ENCODE measurements at regions not wholly inside any gene's neighbourhood (a gene's known extent, or its start where the extent isn't known, plus 50 kb on each side); places are given as distances from the start of the nearest gene placed in this dataset.

DNA sequence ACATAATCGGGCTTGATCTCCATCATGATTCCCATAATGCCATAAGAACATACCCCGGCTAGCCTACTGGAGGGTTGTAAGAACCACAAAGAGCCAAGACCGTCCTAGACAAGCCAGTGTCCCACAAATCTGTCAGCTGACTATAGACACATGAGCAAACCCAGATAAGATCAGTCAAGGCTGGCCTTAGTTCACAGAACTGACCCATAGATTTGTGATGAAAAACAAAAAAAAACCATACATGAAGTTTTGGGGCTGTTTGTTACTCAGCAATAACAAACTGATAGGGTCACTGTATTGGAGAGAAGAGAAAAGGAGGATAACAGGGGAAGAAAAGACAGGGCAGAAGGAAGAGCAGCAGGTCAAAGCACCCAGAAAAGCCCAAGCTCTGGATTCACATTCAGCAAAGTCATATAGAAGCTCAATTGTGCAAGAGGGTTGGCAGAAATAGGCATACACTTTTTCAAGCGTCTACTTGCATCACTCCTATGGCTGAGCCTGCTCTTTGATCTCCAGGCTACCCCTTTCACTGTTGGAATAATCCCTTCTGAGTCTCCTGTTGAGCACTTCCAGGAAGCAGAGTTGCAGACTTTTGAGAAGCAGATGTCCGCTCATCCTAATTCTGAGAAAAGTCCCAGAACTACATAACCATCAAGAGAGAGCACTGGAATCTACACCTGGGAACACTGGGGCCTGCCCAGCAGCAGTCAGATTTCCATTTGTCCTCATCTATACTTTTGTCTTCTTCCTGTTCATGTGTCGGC lies 122.0 kb upstream of the HABP2 start:
- Histone ChIP-seq H3K36me3 (ENCODE audit: control insufficient read depth in 2 of 2, insufficient read depth in 1 of 2, low read length in 2 of 2) (no peaks in the 10 kb centered on the region), H3K4me1 (ENCODE audit: control insufficient read depth, insufficient read depth, low read length) (peaks cover 5% of the 10 kb centered on the region), H3K4me3 (ENCODE audit: low read depth, low read length) (no peak overlapping the region), H3K9me3 (ENCODE audit: control insufficient read depth, insufficient read depth, low read depth, low read length) (no peaks in the 10 kb centered on the region; the same call in 1 of the 2 replicates), H3K27ac (ENCODE audit: extremely low read depth, low read depth, low read length) (no peak overlapping the region)
- ChIA-PET CTCF (interaction anchor here (0.6 to 0.7 kb wide), 2 partner anchors 220 to 706 kb away, joined by 4 to 5 read pairs; no protein-coding TSS in a partner anchor), POLR2A (no interaction called here)
- TF ChIP-seq SP2 (tag by site-specific recombination; IDR thresholded peaks at IDR 0.05) (no peak), ZNF707 (tag by site-specific recombination; IDR thresholded peaks at IDR 0.05) (no peak), ZNF530 (tag by site-specific recombination; IDR thresholded peaks at IDR 0.05; ENCODE audit: low read depth) (no peak), RBAK (tag by site-specific recombination; IDR thresholded peaks at IDR 0.05) (0 out of 2 replicates have a peak, but pooled peaks have one; percentile 52), HOXA7 (CRISPR knock-in tag; IDR thresholded peaks at IDR 0.05; ENCODE audit: borderline replicate concordance) (no peak), ZFP37 (tag by site-specific recombination; IDR thresholded peaks at IDR 0.05) (no peak), ZNF629 (tag by site-specific recombination; IDR thresholded peaks at IDR 0.05) (no peak), ZNF677 (tag by site-specific recombination; IDR thresholded peaks at IDR 0.05) (peak; percentile 96), ZNF354C (tag by site-specific recombination; IDR thresholded peaks at IDR 0.05; ENCODE audit: borderline replicate concordance, low read depth) (no peak), ZNF791 (tag by site-specific recombination; IDR thresholded peaks at IDR 0.05) (no peak), IKZF3 (tag by site-specific recombination; IDR thresholded peaks at IDR 0.05) (no peak)
- TF ChIP-seq, protein P1, sequence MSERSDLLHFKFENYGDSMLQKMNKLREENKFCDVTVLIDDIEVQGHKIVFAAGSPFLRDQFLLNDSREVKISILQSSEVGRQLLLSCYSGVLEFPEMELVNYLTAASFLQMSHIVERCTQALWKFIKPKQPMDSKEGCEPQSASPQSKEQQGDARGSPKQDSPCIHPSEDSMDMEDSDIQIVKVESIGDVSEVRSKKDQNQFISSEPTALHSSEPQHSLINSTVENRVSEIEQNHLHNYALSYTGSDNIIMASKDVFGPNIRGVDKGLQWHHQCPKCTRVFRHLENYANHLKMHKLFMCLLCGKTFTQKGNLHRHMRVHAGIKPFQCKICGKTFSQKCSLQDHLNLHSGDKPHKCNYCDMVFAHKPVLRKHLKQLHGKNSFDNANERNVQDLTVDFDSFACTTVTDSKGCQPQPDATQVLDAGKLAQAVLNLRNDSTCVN (tag by site-specific recombination; optimal IDR thresholded peaks at IDR 0.05) = no peak

DNA sequence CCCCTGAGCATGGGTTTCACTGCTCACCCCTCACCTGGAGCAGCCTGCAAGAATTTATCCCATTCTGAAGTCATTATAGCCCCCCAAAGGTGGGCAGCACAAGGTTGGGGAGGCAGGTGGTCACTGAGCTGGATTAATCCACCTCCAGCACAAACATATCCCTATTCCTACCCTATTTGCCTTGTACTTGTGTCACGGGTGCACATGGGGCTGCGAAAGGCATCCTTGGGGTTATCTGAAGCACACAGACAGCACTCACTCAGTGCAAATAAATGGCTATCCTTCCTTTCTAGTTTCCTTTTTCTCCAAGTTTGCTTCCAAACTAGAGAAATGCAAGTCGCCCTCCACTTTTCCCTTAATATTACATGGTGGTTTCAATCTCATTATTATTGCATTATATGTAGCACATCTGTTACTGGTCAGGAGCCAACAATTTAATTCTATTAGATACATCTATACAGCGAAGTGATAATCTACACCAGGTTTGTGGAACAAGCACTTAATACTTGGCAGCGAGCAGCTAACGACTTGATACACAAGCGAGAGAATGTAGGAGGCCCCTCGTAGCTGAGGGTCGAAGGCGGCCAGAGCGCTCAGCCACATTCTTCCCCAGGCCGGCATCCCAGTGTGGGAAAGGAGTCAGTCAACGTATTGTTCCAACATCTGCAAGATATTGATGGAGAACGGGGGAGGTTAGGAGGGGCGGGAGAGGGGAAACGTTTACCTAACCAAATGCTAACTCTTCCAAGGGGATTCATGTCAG lies 121.3 kb upstream of the HABP2 start:
- H3K36me3 ChIP-seq (ENCODE audit: control insufficient read depth in 2 of 2, insufficient read depth in 1 of 2, low read length in 2 of 2) = no peaks in the 10 kb centered on the region
- no peaks in the 10 kb centered on the region; the same call in 1 of the 2 replicates for H3K9me3 ChIP-seq (ENCODE audit: control insufficient read depth, insufficient read depth, low read depth, low read length)
- H3K27ac ChIP-seq (ENCODE audit: extremely low read depth, low read depth, low read length) = no peak overlapping the region
- no peaks in the 10 kb centered on the region for H3K4me1 ChIP-seq (ENCODE audit: control insufficient read depth, insufficient read depth, low read length)
- CTCF ChIA-PET = interaction anchor here (0.7 kb wide), 1 partner anchor 221 kb away, joined by 5 read pairs; no protein-coding TSS in a partner anchor
- POLR2A ChIA-PET = no interaction called here
- H3K4me3 ChIP-seq (ENCODE audit: low read depth, low read length) = no peak overlapping the region
- TF ChIP-seq GLI2 (tag by site-specific recombination; IDR thresholded peaks at IDR 0.05; ENCODE audit: borderline replicate concordance, low read depth) (no peak), ZNF596 (tag by site-specific recombination; IDR thresholded peaks at IDR 0.05) (no peak), ZNF274 (IDR thresholded peaks at IDR 0.05; ENCODE audit: low read length) (no peak), ZNF274 (tag by site-specific recombination; IDR thresholded peaks at IDR 0.05; ENCODE audit: borderline replicate concordance) (no peak), ZNF768 (tag by site-specific recombination; IDR thresholded peaks at IDR 0.05) (no peak), ZNF561 (tag by site-specific recombination; IDR thresholded peaks at IDR 0.05; ENCODE audit: borderline replicate concordance) (no peak), ZNF558 (tag by site-specific recombination; IDR thresholded peaks at IDR 0.05) (no peak), ZNF211 (tag by site-specific recombination; IDR thresholded peaks at IDR 0.05; ENCODE audit: low read depth) (no peak), BCL11A (tag by site-specific recombination; IDR thresholded peaks at IDR 0.05; ENCODE audit: low read depth) (no peak), ZNF157 (tag by site-specific recombination; IDR thresholded peaks at IDR 0.05) (no peak), EGR2 (tag by site-specific recombination; IDR thresholded peaks at IDR 0.05; ENCODE audit: low read depth) (no peak), ZNF843 (tag by site-specific recombination; IDR thresholded peaks at IDR 0.05) (no peak)
- TF ChIP-seq, protein P2, sequence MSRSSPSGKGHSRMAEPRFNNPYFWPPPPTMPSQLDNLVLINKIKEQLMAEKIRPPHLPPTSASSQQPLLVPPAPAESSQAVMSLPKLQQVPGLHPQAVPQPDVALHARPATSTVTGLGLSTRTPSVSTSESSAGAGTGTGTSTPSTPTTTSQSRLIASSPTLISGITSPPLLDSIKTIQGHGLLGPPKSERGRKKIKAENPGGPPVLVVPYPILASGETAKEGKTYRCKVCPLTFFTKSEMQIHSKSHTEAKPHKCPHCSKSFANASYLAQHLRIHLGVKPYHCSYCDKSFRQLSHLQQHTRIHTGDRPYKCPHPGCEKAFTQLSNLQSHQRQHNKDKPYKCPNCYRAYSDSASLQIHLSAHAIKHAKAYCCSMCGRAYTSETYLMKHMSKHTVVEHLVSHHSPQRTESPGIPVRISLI (tag by site-specific recombination; IDR thresholded peaks at IDR 0.05) = no peak
- TF ChIP-seq, protein P3, sequence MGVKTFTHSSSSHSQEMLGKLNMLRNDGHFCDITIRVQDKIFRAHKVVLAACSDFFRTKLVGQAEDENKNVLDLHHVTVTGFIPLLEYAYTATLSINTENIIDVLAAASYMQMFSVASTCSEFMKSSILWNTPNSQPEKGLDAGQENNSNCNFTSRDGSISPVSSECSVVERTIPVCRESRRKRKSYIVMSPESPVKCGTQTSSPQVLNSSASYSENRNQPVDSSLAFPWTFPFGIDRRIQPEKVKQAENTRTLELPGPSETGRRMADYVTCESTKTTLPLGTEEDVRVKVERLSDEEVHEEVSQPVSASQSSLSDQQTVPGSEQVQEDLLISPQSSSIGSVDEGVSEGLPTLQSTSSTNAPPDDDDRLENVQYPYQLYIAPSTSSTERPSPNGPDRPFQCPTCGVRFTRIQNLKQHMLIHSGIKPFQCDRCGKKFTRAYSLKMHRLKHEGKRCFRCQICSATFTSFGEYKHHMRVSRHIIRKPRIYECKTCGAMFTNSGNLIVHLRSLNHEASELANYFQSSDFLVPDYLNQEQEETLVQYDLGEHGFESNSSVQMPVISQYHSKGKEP (tag by site-specific recombination; IDR thresholded peaks at IDR 0.05) = no peak
- TF ChIP-seq, protein P1 (tag by site-specific recombination; optimal IDR thresholded peaks at IDR 0.05) = no peak

Measured in HEK293 (cell line).